Cardiac muscle cell (in vitro differentiated cells and primary cell): ENCODE measurements at regions not wholly inside any gene's neighbourhood (a gene's known extent, or its start where the extent isn't known, plus 50 kb on each side); places are given as distances from the start of the nearest gene placed in this dataset.

Experiments used
- DNase-seq, 2 donors: peaks; one replicate each; pipeline versions ENCODE4 v3.0.0 to v3.0.0-alpha.2; 2010 to 2017; ENCODE audit warnings: low read depth in 1 of 2, low spot score in 1 of 2
- H3K27ac ChIP-seq: fragments of 200-600 bp; sonication (generic); 2 replicates; pipeline ENCODE4 v1.5.1; 2016
- H3K27me3 ChIP-seq: fragments of 200-600 bp; sonication (generic); 2 replicates; pipeline ENCODE4 v1.6.0; 2016; ENCODE audit warnings: control low read depth
- H3K36me3 ChIP-seq: fragments of 200-600 bp; sonication (generic); 2 replicates; pipeline ENCODE4 v1.5.1; 2016; ENCODE audit warnings: control low read depth
- H3K4me1 ChIP-seq: fragments of 200-600 bp; sonication (generic); 2 replicates; pipeline ENCODE4 v1.8.1; 2017; ENCODE audit warnings: low read depth, mild to moderate bottlenecking, mixed run types
- H3K4me3 ChIP-seq: fragments of 200-600 bp; sonication (generic); 2 replicates; pipeline ENCODE4 v1.5.1; 2016; ENCODE audit warnings: mild to moderate bottlenecking
- H3K9me3 ChIP-seq: fragments of 200-600 bp; sonication (generic); 2 replicates; pipeline ENCODE4 v1.5.1; 2017; ENCODE audit warnings: low read depth, mild to moderate bottlenecking, control low read depth
- CTCF ChIP-seq: IDR thresholded peaks from 2 replicates; pipeline ENCODE4 v1.5.1; 2012; ENCODE audit warnings: low read depth, mild to moderate bottlenecking, low read length

DNA sequence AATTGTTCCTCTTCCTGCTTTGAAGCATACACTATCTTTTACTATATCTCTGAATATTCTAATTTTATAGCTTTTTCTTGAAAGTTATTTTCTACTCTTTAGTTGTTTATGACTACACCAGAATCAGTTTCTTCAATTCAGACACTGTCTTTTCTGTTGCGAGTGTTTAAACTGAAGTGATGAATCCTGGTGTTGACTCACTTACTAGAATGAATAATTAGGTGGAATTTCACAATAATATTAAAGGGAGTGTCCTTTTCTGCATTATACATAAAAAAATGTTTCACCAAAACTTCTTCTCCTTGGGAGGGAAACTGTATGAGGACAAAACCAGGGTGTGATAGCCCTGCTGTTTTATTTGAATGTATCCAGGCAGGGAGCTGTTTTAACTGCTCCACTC is 1383.1 kb downstream of the C4orf33 start:
- no peaks in the 10 kb centered on the region for H3K36me3 ChIP-seq

DNA sequence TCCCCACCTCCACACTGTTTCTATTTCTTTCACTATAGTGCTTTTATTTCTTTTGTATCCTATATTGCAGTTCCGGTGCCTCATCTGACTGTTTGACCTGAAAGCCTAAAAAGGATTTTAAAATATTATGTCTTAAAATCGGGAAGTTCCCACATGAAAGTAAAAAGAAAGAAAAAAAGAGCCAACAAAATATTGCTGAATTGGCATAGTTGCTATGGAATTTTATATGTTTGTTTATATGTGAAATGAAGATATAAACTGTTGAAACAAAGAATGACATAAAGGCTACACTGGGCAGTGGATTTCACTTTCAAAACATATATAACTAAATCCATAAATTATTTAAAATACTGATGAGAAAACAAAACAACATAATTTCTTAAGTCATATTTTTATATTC is 1383.7 kb downstream of the C4orf33 start:
- Histone ChIP-seq H3K36me3 (no peaks in the 10 kb centered on the region), H3K9me3 (no peaks in the 10 kb centered on the region), H3K4me1 (no peaks in the 10 kb centered on the region), H3K4me3 (no peak overlapping the region), H3K27ac (no peak overlapping the region), H3K27me3 (no peaks in the 10 kb centered on the region)
- DNase-seq: no peak
- TF ChIP-seq CTCF: no peak

More for the DNA sequence above, 1383.1 kb downstream of the C4orf33 start:
- TF ChIP-seq CTCF: no peak
- H3K4me3 ChIP-seq: no peak overlapping the region
- H3K4me1 ChIP-seq: no peaks in the 10 kb centered on the region
- DNase-seq: peak in 1 of 2 donors; percentile 36
- no peak overlapping the region for H3K27ac ChIP-seq
- H3K9me3 ChIP-seq: no peaks in the 10 kb centered on the region
- H3K27me3 ChIP-seq: no peaks in the 10 kb centered on the region

- Histone ChIP-seq H3K4me3 (no peak overlapping the region), H3K4me1 (no peaks in the 10 kb centered on the region), H3K36me3 (no peaks in the 10 kb centered on the region), H3K27ac (no peak overlapping the region), H3K27me3 (no peaks in the 10 kb centered on the region), H3K9me3 (no peaks in the 10 kb centered on the region)
- DNase-seq: no peak
- TF ChIP-seq CTCF: no peak
Measured at GRCh38 chr4:130484826-130485225, 1388.9 kb downstream of the C4orf33 start.

DNA sequence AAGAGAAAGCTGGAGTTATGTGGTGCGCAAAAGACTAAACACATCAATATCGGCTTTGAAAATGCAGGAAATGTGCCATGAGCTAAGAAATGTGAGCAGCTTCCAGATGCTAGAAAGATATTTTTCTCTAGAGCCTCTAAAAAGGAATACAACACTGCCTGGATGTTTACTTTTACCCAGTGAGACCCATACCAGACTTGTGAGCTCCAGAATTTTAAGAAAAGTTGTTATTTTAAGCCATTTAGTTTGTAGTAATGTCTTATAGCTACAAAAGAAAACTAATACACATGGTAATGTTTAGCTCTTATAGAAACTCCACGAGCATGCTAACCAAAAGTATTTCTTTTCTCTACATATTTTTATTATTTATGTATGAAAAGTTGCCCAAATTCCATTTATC is 1389.4 kb downstream of the C4orf33 start:
- Histone ChIP-seq H3K36me3 (no peaks in the 10 kb centered on the region), H3K9me3 (no peaks in the 10 kb centered on the region), H3K27ac (no peak overlapping the region), H3K4me3 (no peak overlapping the region), H3K4me1 (no peaks in the 10 kb centered on the region), H3K27me3 (no peaks in the 10 kb centered on the region)
- TF ChIP-seq CTCF: no peak
- DNase-seq: no peak

GRCh38 chr4:130486186-130486585 is 1390.2 kb downstream of the C4orf33 start:
- DNase-seq: peak; percentile 4 to 50
- H3K9me3 ChIP-seq: no peaks in the 10 kb centered on the region

More at GRCh38 chr4:130486186-130486585, 1390.2 kb downstream of the C4orf33 start:
- Histone ChIP-seq H3K4me3 (no peak overlapping the region), H3K27ac (no peak overlapping the region), H3K4me1 (no peaks in the 10 kb centered on the region), H3K36me3 (no peaks in the 10 kb centered on the region), H3K27me3 (no peaks in the 10 kb centered on the region)
- no peak for TF ChIP-seq CTCF
